Liver (tissue), 8 donors: ENCODE measurements at regions not wholly inside any gene's neighbourhood (a gene's known extent, or its start where the extent isn't known, plus 50 kb on each side); places are given as distances from the start of the nearest gene placed in this dataset.

Experiments
- DNase-seq: peaks from one replicate; pipeline ENCODE4 v3.0.0-alpha.2; 2017; ENCODE audit warnings: low spot score
- H3K27ac ChIP-seq, 2 donors: one replicate each; pipeline ENCODE4 v1.7.0; 2013; ENCODE audit warnings: inconsistent platforms in 2 of 2, low read length in 2 of 2, control low read depth in 1 of 2, low read depth in 1 of 2, mild to moderate bottlenecking in 1 of 2
- H3K27me3 ChIP-seq, 4 donors: one replicate each; pipeline versions ENCODE4 v1.6.1 to v1.7.0; 2013; ENCODE audit warnings: low read length in 3 of 4, inconsistent platforms in 1 of 4, mild to moderate bottlenecking in 1 of 4, moderate library complexity in 1 of 4; ENCODE audit not compliant: control insufficient read depth in 4 of 4, insufficient read depth in 4 of 4
- H3K36me3 ChIP-seq, 4 donors: one replicate each; pipeline versions ENCODE4 v1.6.1 to v1.7.0; 2013; ENCODE audit warnings: low read length in 3 of 4, mild to moderate bottlenecking in 3 of 4, low read depth in 1 of 4, moderate library complexity in 1 of 4; ENCODE audit not compliant: control insufficient read depth in 4 of 4, insufficient read depth in 3 of 4
- H3K4me1 ChIP-seq, 4 donors: one replicate each; pipeline versions ENCODE4 v1.6.1 to v1.7.0; 2013; ENCODE audit warnings: low read length in 3 of 4, mild to moderate bottlenecking in 3 of 4, moderate library complexity in 1 of 4; ENCODE audit not compliant: control insufficient read depth in 4 of 4, insufficient read depth in 4 of 4
- H3K4me3 ChIP-seq, 3 donors: one replicate each; pipeline versions ENCODE4 v1.6.1 to v1.7.0; 2013; ENCODE audit warnings: low read length in 3 of 3, control low read depth in 1 of 3, low read depth in 1 of 3, mild to moderate bottlenecking in 1 of 3
- H3K9ac ChIP-seq, 2 donors: one replicate each; pipeline ENCODE4 v1.7.0; 2013; ENCODE audit warnings: low read length in 2 of 2, mild to moderate bottlenecking in 2 of 2, moderate library complexity in 2 of 2, control low read depth in 1 of 2, low read depth in 1 of 2
- H3K9me3 ChIP-seq, 4 donors: one replicate each; pipeline versions ENCODE4 v1.6.1 to v1.7.0; 2013; ENCODE audit warnings: low read length in 3 of 4; ENCODE audit not compliant: control insufficient read depth in 4 of 4
- ATF3 ChIP-seq: IDR thresholded peaks from 2 replicates; pipeline ENCODE4 v1.6.1; 2016; ENCODE audit warnings: antibody characterized with exemption
- EGR1 ChIP-seq, 2 donors: IDR thresholded peaks; 2 replicates each; pipeline ENCODE4 v1.6.1; 2016 to 2018; ENCODE audit warnings: antibody characterized with exemption in 2 of 2, low read depth in 2 of 2
- FOXA1 ChIP-seq: IDR thresholded peaks from 2 replicates; pipeline ENCODE4 v1.6.1; 2016; ENCODE audit warnings: antibody characterized with exemption
- FOXA2 ChIP-seq: IDR thresholded peaks from 2 replicates; pipeline ENCODE4 v1.6.1; 2016; ENCODE audit warnings: antibody characterized with exemption
- GABPA ChIP-seq, 2 donors: IDR thresholded peaks in 1 of 2; conservative IDR thresholded peaks in 1 of 2; 2 replicates each; pipeline ENCODE4 v1.6.1; 2016; ENCODE audit warnings: antibody characterized with exemption in 2 of 2, mild to moderate bottlenecking in 1 of 2, moderate library complexity in 1 of 2
- HNF4A ChIP-seq, 2 donors: conservative IDR thresholded peaks; 2 replicates each; pipeline ENCODE4 v1.6.1; 2016; ENCODE audit warnings: antibody characterized with exemption in 2 of 2, mild to moderate bottlenecking in 2 of 2
- HNF4G ChIP-seq: IDR thresholded peaks from 2 replicates; pipeline ENCODE4 v1.6.1; 2016; ENCODE audit warnings: antibody characterized with exemption
- NR2F2 ChIP-seq: IDR thresholded peaks from 2 replicates; pipeline ENCODE4 v1.6.1; 2016; ENCODE audit warnings: antibody characterized with exemption
- RAD21 ChIP-seq, 2 donors: IDR thresholded peaks; 2 replicates each; pipeline ENCODE4 v1.6.1; 2016; ENCODE audit warnings: antibody characterized with exemption in 2 of 2, mild to moderate bottlenecking in 2 of 2
- REST ChIP-seq: IDR thresholded peaks from 2 replicates; pipeline ENCODE4 v1.6.1; 2016; ENCODE audit warnings: antibody characterized with exemption, mild to moderate bottlenecking
- RXRA ChIP-seq, 2 donors: IDR thresholded peaks; 2 replicates each; pipeline ENCODE4 v1.6.1; 2017 to 2018; ENCODE audit warnings: antibody characterized with exemption in 2 of 2, mild to moderate bottlenecking in 1 of 2
- SP1 ChIP-seq: IDR thresholded peaks from 2 replicates; pipeline ENCODE4 v1.6.1; 2018; ENCODE audit warnings: antibody characterized with exemption, mild to moderate bottlenecking
- TAF1 ChIP-seq: conservative IDR thresholded peaks from 2 replicates; pipeline ENCODE4 v1.6.1; 2016; ENCODE audit warnings: antibody characterized with exemption, mild to moderate bottlenecking
- YY1 ChIP-seq: IDR thresholded peaks from 2 replicates; pipeline ENCODE4 v1.6.1; 2016; ENCODE audit warnings: antibody characterized with exemption, mild to moderate bottlenecking
- ZBTB33 ChIP-seq: IDR thresholded peaks from 2 replicates; pipeline ENCODE4 v1.6.1; 2016; ENCODE audit warnings: antibody characterized with exemption
- WGBS: extraction: QIAGEN DNeasy Blood & Tissue Kit; methylation state at CpG from one replicate; pipeline ENCODE4 v1.1.7; 2013; 5-methylcytosine and 5-hydroxymethylcytosine counted together
- TF ChIP-seq, protein P1 (sequence below): IDR thresholded peaks from 2 replicates; pipeline ENCODE4 v1.6.1; 2016; ENCODE audit warnings: antibody characterized with exemption
- TF ChIP-seq, protein P2 (sequence below): fragments of 150-350 bp; IDR thresholded peaks from 2 replicates; pipeline ENCODE4 v1.5.1; 2017; ENCODE audit warnings: improper control_type of control experiment, low read depth, low read length; ENCODE audit not compliant: missing input control
- donor health status: healthy.
- donor health status: healthy.
- donor health status: healthy.
- donor health status: healthy.
- donor health status: healthy.

DNA sequence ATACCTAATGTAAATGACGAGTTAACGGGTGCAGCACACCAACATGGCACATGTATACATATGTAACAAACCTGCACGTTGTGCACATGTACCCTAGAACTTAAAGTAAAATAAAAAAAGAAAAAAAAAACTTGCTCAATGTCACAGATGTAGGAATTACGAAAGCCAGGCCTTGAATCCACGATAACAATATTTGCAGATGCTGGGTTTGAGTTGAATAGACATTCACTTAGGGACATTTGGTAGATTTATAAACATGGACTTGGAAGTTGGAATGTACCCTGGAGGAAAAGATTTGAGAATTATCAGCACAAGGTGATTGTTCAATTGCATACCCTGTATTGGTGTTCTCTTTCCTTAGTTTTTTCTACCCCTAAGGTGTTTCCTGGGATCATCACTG, 260.2 kb upstream of the PEX5L start:
- no peak for TF ChIP-seq GABPA (IDR thresholded peaks at IDR 0.05 in 1 of 2, conservative IDR thresholded peaks at IDR 0.05 in 1 of 2)
- no peak for TF ChIP-seq TAF1
- no peak for TF ChIP-seq RAD21 (IDR thresholded peaks at IDR 0.05)
- TF ChIP-seq NR2F2 = no peak
- TF ChIP-seq FOXA2 = no peak
- DNase-seq = no peak
- Histone ChIP-seq H3K4me1 (no peaks in the 10 kb centered on the region), H3K36me3 (no peaks in the 10 kb centered on the region), H3K27me3 (peaks cover 0 to 2% (median 0%) of the 10 kb centered on the region in 4 donors), H3K27ac (no peak overlapping the region), H3K9me3 (no peaks in the 10 kb centered on the region), H3K9ac (no peak overlapping the region), H3K4me3 (no peak overlapping the region)
- WGBS = 70% methylated on average over 5 of the region's 5 CpGs

DNA sequence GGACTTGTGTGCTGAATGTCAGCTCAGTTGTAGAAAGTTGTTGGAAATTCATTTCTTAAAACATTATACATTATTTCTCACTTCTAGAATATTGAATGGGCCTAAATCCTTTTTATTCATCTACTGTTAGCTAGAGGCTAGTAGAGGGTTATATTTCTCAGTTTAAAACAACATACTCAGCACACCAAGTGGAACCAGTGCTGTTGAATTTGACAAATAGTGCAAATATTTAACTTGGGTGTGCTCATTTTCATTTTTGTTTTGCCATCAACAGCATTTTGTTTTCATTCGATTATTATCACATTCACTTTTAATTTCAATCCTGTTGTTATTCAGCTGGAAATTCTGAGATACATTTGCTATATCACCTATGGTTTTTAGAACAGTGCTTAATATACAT, 269.4 kb upstream of the PEX5L start:
- DNase-seq = no peak
- no peak overlapping the region for H3K9ac ChIP-seq
- no peaks in the 10 kb centered on the region for H3K9me3 ChIP-seq
- no peak for TF ChIP-seq HNF4G
- TF ChIP-seq FOXA1 = no peak
- no peak for TF ChIP-seq TAF1
- no peak for TF ChIP-seq ZBTB33
- TF ChIP-seq YY1 = no peak
- TF ChIP-seq, protein P1, sequence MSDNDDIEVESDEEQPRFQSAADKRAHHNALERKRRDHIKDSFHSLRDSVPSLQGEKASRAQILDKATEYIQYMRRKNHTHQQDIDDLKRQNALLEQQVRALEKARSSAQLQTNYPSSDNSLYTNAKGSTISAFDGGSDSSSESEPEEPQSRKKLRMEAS = no peak
- TF ChIP-seq NR2F2 = no peak
- H3K27ac ChIP-seq = no peak overlapping the region
- peaks cover 0 to 6% (median 0%) of the 10 kb centered on the region in 4 donors for H3K27me3 ChIP-seq
- no peaks in the 10 kb centered on the region for H3K4me1 ChIP-seq
- 70% methylated on average over 1 of the region's 1 CpG for WGBS
- no peak overlapping the region for H3K4me3 ChIP-seq
- H3K36me3 ChIP-seq = no peaks in the 10 kb centered on the region

DNA sequence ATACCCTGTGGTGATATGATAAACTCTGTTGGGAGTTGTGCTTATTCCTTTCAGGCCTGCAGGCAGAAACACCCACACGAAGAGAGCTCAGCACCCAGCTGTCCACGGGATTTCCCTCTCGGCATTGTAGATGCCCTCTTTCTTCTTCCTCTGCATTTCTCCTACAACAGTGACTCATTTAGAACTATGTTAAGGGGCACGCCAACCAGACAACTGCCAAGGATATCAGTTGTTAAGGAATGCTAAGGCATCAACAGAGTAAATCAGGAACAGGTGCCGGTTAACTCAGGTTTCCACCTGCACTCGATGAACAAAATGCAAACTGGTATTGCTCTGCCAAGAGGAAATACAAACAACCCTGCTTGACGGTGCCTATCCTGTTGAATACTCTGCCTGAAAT, 270.0 kb upstream of the PEX5L start:
- H3K27ac ChIP-seq = no peak overlapping the region
- H3K4me3 ChIP-seq = no peak overlapping the region
- no peaks in the 10 kb centered on the region for H3K36me3 ChIP-seq
- H3K9ac ChIP-seq = no peak overlapping the region
- no peaks in the 10 kb centered on the region for H3K9me3 ChIP-seq
- no peak for DNase-seq
- TF ChIP-seq SP1 = no peak
- H3K4me1 ChIP-seq = no peaks in the 10 kb centered on the region
- WGBS = 70% methylated on average over 7 of the region's 7 CpGs
- peaks cover 0 to 5% (median 0%) of the 10 kb centered on the region in 4 donors for H3K27me3 ChIP-seq

DNA sequence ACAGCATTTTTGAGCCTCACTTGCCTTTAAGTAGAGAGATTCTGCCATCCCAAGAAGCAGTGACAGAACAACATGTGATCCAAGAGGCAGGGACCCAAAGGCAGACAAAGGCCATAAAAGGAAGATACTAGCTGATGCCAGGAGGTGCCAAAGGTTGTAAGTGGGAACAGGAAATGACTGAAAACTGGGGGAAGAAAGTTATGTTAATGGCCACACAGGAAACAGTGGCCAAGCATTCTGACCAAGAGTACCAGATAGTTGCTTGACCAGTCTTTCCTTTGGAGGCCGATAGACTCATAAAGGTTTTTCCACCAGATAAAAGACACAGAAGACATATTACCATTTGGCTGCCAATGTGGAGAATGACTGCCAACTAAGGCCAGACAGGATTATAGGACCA, 274.5 kb upstream of the PEX5L start:
- Histone ChIP-seq H3K27me3 (no peaks in the 10 kb centered on the region), H3K36me3 (no peaks in the 10 kb centered on the region), H3K27ac (no peak overlapping the region), H3K4me3 (no peak overlapping the region), H3K4me1 (no peaks in the 10 kb centered on the region), H3K9ac (no peak overlapping the region), H3K9me3 (no peaks in the 10 kb centered on the region)
- DNase-seq = no peak
- WGBS = 67% methylated on average over 1 of the region's 1 CpG
- TF ChIP-seq SP1 (no peak), NR2F2 (no peak), HNF4G (no peak), REST (no peak), FOXA1 (no peak), TAF1 (no peak), RXRA (IDR thresholded peaks at IDR 0.05) (no peak), ATF3 (no peak), EGR1 (IDR thresholded peaks at IDR 0.05; ENCODE audit: low read depth in 2 of 2) (no peak), RAD21 (IDR thresholded peaks at IDR 0.05) (no peak), HNF4A (conservative IDR thresholded peaks at IDR 0.05) (no peak)
- TF ChIP-seq, protein P2, sequence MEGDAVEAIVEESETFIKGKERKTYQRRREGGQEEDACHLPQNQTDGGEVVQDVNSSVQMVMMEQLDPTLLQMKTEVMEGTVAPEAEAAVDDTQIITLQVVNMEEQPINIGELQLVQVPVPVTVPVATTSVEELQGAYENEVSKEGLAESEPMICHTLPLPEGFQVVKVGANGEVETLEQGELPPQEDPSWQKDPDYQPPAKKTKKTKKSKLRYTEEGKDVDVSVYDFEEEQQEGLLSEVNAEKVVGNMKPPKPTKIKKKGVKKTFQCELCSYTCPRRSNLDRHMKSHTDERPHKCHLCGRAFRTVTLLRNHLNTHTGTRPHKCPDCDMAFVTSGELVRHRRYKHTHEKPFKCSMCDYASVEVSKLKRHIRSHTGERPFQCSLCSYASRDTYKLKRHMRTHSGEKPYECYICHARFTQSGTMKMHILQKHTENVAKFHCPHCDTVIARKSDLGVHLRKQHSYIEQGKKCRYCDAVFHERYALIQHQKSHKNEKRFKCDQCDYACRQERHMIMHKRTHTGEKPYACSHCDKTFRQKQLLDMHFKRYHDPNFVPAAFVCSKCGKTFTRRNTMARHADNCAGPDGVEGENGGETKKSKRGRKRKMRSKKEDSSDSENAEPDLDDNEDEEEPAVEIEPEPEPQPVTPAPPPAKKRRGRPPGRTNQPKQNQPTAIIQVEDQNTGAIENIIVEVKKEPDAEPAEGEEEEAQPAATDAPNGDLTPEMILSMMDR = no peak
- TF ChIP-seq, protein P1 = no peak
